ENCODE measurements at regions not wholly inside any gene's neighbourhood (a gene's known extent, or its start where the extent isn't known, plus 50 kb on each side); places are given as distances from the start of the nearest gene placed in this dataset.

DNA sequence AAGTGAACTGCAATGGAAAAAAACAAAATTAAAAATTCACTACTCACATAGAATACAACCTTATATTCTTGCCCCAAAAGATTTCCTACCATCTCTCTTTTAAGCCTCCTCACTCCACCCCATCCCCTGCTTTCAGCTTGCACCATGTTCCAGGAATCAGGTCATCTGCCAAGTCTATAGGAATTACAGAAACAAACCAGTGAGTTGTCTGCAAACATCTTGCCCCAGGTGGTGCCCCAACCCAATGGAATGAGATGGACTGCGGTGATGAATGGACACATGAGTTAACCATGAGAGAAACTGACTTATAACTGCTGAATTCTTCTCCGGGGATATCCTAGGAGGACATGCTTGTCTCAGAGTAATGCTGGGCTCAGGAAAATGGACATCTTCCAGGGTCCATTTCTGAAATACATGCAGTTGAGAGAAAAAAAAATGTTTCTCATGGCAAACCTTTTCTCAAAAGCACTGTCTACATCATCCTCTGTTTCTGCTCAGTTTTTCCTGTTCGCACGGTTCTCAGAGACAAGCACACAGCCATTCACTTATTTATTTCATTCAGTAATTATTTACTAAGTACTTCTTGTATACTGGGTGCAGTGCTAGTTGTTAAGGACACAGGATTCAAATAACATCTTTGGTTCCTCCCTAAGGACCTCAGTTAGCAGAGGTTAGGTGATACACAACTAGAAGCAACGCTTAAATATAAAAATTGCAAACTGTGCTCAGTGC lies 350.0 kb downstream of the RND3 start:
- H3K9ac ChIP-seq (ENCODE audit: insufficient read depth in 1 of 2, low read depth in 2 of 2, low read length in 2 of 2), result no peak overlapping the region
- CTCF ChIA-PET (ENCODE audit: low intra/inter-chr PET ratio), result no interaction called here
- no TSS peak for BruUV-seq (replicated peaks)
- intact Hi-C loops (cut with micrococcal nuclease), result no loop called here
- H3K79me2 ChIP-seq (ENCODE audit: control insufficient read depth, insufficient read depth, low read length), result no peaks in the 10 kb centered on the region
- FAIRE-seq (no peak), ATAC-seq (no peak), DNase-seq (ENCODE audit: extremely low read depth in 1 of 4, low spot score in 3 of 4) (no peak)
- no peak overlapping the region for H3K27ac ChIP-seq (ENCODE audit: extremely low read depth, low read depth, low read length)
- H3K36me3 ChIP-seq (ENCODE audit: control insufficient read depth, insufficient read depth, low read length), result no peaks in the 10 kb centered on the region
- 5% methylated on average over 5 of the region's 5 CpGs for WGBS (ENCODE audit: insufficient coverage, low coverage, missing lambda C conversion rate)
- no peaks in the 10 kb centered on the region for H3K27me3 ChIP-seq (ENCODE audit: control insufficient read depth in 2 of 2, insufficient read depth in 2 of 2, low read length in 2 of 2)
- H3K9me3 ChIP-seq (replicated peaks; ENCODE audit: control insufficient read depth, insufficient read depth, low read depth, low read length), result no peaks in the 10 kb centered on the region
- no peak overlapping the region for H3K4me3 ChIP-seq
- H3K9me1 ChIP-seq (ENCODE audit: control insufficient read depth, insufficient read depth, low read length), result no peaks in the 10 kb centered on the region
- TF ChIP-seq RAD21 (CRISPR knock-in tag; conservative IDR thresholded peaks at IDR 0.05 in 1 of 2, IDR thresholded peaks at IDR 0.05 in 1 of 2) (peak; percentile 16 to 27; a peak in 2 of 4 replicates), PURB (CRISPR knock-in tag; IDR thresholded peaks at IDR 0.05; ENCODE audit: low read depth) (no peak), CSDE1 (IDR thresholded peaks at IDR 0.05) (no peak)
- H3K4me1 ChIP-seq (replicated peaks in 1 of 2; ENCODE audit: control insufficient read depth in 2 of 2, insufficient read depth in 2 of 2, low read length in 2 of 2), result no peaks in the 10 kb centered on the region
- H2AFZ ChIP-seq (ENCODE audit: low read depth, low read length), result no peak overlapping the region
- no peak overlapping the region for H3K4me2 ChIP-seq (ENCODE audit: insufficient read depth, low read length)
- POLR2A ChIA-PET, result no interaction called here
- H4K20me1 ChIP-seq (replicated peaks; ENCODE audit: control insufficient read depth, insufficient read depth, low read length), result no peaks in the 10 kb centered on the region
- in situ Hi-C loops (cut with MboI), result no loop called here

DNA sequence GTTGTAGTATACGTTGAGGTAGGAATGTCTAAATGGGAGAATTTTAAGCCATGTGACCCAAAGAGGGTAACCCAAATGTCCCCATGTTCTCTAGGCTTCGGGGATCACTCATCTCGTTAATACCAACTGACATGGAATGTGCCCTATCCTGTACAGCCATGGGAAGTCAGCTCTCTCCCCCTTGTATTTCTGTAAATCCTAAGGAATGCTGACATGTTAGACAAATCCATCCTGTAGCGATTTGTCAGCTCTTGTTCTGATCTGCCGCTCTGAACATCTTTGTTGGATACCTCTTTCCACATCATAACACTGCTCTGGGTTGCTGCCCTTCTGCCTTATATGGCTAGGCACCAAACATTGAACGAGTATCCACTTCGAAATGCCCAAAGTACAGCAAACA lies 350.6 kb downstream of the RND3 start:
- Histone ChIP-seq H3K27ac (ENCODE audit: extremely low read depth, low read depth, low read length) (no peak overlapping the region), H3K9me1 (ENCODE audit: control insufficient read depth, insufficient read depth, low read length) (no peaks in the 10 kb centered on the region), H3K4me2 (ENCODE audit: insufficient read depth, low read length) (no peak overlapping the region), H3K36me3 (ENCODE audit: control insufficient read depth, insufficient read depth, low read length) (no peaks in the 10 kb centered on the region), H3K9ac (ENCODE audit: insufficient read depth in 1 of 2, low read depth in 2 of 2, low read length in 2 of 2) (no peak overlapping the region), H2AFZ (ENCODE audit: low read depth, low read length) (no peak overlapping the region), H4K20me1 (replicated peaks; ENCODE audit: control insufficient read depth, insufficient read depth, low read length) (no peaks in the 10 kb centered on the region), H3K27me3 (ENCODE audit: control insufficient read depth in 2 of 2, insufficient read depth in 2 of 2, low read length in 2 of 2) (no peaks in the 10 kb centered on the region), H3K4me3 (no peak overlapping the region), H3K79me2 (ENCODE audit: control insufficient read depth, insufficient read depth, low read length) (no peaks in the 10 kb centered on the region), H3K4me1 (replicated peaks in 1 of 2; ENCODE audit: control insufficient read depth in 2 of 2, insufficient read depth in 2 of 2, low read length in 2 of 2) (no peaks in the 10 kb centered on the region), H3K9me3 (replicated peaks; ENCODE audit: control insufficient read depth, insufficient read depth, low read depth, low read length) (no peaks in the 10 kb centered on the region)
- in situ Hi-C loops (cut with MboI), result no loop called here
- intact Hi-C loops (cut with micrococcal nuclease), result no loop called here
- no peak for TF ChIP-seq PHF20 (IDR thresholded peaks at IDR 0.05; ENCODE audit: partially characterized antibody)
- TF ChIP-seq, protein P1, sequence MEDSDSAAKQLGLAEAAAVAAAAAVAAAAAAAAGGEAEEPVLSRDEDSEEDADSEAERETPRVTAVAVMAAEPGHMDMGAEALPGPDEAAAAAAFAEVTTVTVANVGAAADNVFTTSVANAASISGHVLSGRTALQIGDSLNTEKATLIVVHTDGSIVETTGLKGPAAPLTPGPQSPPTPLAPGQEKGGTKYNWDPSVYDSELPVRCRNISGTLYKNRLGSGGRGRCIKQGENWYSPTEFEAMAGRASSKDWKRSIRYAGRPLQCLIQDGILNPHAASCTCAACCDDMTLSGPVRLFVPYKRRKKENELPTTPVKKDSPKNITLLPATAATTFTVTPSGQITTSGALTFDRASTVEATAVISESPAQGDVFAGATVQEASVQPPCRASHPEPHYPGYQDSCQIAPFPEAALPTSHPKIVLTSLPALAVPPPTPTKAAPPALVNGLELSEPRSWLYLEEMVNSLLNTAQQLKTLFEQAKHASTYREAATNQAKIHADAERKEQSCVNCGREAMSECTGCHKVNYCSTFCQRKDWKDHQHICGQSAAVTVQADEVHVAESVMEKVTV (CRISPR knock-in tag; IDR thresholded peaks at IDR 0.05), result 0 out of 2 replicates have a peak, but pooled peaks have one; percentile 8
- TF ChIP-seq, protein P2, sequence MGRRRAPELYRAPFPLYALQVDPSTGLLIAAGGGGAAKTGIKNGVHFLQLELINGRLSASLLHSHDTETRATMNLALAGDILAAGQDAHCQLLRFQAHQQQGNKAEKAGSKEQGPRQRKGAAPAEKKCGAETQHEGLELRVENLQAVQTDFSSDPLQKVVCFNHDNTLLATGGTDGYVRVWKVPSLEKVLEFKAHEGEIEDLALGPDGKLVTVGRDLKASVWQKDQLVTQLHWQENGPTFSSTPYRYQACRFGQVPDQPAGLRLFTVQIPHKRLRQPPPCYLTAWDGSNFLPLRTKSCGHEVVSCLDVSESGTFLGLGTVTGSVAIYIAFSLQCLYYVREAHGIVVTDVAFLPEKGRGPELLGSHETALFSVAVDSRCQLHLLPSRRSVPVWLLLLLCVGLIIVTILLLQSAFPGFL (CRISPR knock-in tag; IDR thresholded peaks at IDR 0.05), result no peak
- no peak for TF ChIP-seq RBM22 (IDR thresholded peaks at IDR 0.05; ENCODE audit: low read depth, low read length, poor library complexity, severe bottlenecking)
- TF ChIP-seq, protein P3, sequence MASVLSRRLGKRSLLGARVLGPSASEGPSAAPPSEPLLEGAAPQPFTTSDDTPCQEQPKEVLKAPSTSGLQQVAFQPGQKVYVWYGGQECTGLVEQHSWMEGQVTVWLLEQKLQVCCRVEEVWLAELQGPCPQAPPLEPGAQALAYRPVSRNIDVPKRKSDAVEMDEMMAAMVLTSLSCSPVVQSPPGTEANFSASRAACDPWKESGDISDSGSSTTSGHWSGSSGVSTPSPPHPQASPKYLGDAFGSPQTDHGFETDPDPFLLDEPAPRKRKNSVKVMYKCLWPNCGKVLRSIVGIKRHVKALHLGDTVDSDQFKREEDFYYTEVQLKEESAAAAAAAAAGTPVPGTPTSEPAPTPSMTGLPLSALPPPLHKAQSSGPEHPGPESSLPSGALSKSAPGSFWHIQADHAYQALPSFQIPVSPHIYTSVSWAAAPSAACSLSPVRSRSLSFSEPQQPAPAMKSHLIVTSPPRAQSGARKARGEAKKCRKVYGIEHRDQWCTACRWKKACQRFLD (CRISPR knock-in tag; IDR thresholded peaks at IDR 0.05), result no peak
- TF ChIP-seq NFXL1 (CRISPR knock-in tag; IDR thresholded peaks at IDR 0.05), result no peak
- TF ChIP-seq ZNF143 (CRISPR knock-in tag; IDR thresholded peaks at IDR 0.05), result no peak
- no peak for TF ChIP-seq PYGO2 (tag; IDR thresholded peaks at IDR 0.05)
- DNase-seq (ENCODE audit: extremely low read depth in 1 of 4, low spot score in 3 of 4), result no peak
- ATAC-seq, result no peak
- ChIA-PET POLR2A (no interaction called here), CTCF (ENCODE audit: low intra/inter-chr PET ratio) (no interaction called here)
- FAIRE-seq, result no peak
- WGBS (ENCODE audit: insufficient coverage, low coverage, missing lambda C conversion rate), result 2% methylated on average over 7 of the region's 7 CpGs
- BruUV-seq (replicated peaks), result no TSS peak

All from K562 (cell line).